BE2C (cell line): ENCODE measurements at regions not wholly inside any gene's neighbourhood (a gene's known extent, or its start where the extent isn't known, plus 50 kb on each side); places are given as distances from the start of the nearest gene placed in this dataset.

Experiments used
- DNase-seq: peaks from one replicate; pipeline ENCODE4 v3.0.0-alpha.2; 2020
- H3K27me3 ChIP-seq: fragments of 250-450 bp; sonication (Bioruptor Pico); 2 replicates; pipeline ENCODE4 v1.5.1; 2020; ENCODE audit warnings: mild to moderate bottlenecking
- H3K36me3 ChIP-seq: fragments of 250-450 bp; sonication (Bioruptor Pico); 2 replicates; pipeline ENCODE4 v1.5.1; 2020; ENCODE audit warnings: mild to moderate bottlenecking
- H3K4me1 ChIP-seq: fragments of 250-450 bp; sonication (Bioruptor Pico); 2 replicates; pipeline ENCODE4 v1.5.1; 2020
- H3K4me3 ChIP-seq: 2 replicates; pipeline ENCODE4 v1.5.1; 2011; ENCODE audit warnings: low read depth, low read length
- H3K9me3 ChIP-seq: fragments of 250-450 bp; sonication (Bioruptor Pico); 2 replicates; pipeline ENCODE4 v1.5.1; 2020
- TF ChIP-seq, protein P1 (sequence below): IDR thresholded peaks from 2 replicates; pipeline ENCODE4 v1.5.1; 2012; ENCODE audit warnings: mild to moderate bottlenecking, low read depth, low read length

DNA sequence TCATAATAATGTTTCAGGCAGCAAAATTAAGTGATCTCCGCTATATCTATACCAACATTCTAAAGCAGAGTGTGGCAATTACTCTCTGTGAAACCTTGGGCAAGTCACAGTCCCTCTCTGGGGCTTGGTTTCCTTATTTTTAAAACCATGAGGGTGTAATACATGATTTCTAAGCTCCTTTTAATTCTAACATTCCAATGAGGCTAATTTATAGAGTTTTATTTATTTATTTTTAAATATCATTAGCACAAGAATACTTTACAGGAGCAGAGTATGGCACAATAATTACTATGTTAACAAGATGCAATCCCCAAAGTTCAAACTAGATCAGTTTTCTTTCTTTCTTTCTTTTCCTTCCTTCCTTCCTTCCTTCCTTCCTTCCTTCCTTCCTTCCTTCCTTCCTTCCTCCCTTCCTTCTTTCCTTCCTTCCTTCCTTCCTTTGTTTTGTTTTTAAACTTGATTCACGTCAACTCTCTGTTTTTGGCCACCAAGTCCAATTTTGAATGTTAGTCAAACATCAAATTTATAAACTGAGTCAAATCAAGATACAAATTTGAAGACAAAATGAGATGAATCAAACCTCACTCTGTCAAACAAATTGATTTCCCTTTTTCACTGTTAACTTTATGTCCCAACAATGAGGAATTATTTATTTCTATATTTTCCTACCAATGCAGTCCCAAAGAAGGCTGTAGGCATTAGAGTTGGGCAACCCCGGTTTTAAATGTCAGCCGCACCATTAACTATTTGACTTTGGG is 50.2 kb upstream of the GPR174 start:
- TF ChIP-seq, protein P1, sequence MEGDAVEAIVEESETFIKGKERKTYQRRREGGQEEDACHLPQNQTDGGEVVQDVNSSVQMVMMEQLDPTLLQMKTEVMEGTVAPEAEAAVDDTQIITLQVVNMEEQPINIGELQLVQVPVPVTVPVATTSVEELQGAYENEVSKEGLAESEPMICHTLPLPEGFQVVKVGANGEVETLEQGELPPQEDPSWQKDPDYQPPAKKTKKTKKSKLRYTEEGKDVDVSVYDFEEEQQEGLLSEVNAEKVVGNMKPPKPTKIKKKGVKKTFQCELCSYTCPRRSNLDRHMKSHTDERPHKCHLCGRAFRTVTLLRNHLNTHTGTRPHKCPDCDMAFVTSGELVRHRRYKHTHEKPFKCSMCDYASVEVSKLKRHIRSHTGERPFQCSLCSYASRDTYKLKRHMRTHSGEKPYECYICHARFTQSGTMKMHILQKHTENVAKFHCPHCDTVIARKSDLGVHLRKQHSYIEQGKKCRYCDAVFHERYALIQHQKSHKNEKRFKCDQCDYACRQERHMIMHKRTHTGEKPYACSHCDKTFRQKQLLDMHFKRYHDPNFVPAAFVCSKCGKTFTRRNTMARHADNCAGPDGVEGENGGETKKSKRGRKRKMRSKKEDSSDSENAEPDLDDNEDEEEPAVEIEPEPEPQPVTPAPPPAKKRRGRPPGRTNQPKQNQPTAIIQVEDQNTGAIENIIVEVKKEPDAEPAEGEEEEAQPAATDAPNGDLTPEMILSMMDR = no peak
- no peak for DNase-seq
- no peaks in the 10 kb centered on the region for H3K4me1 ChIP-seq
- no peak overlapping the region for H3K4me3 ChIP-seq
- no peaks in the 10 kb centered on the region for H3K9me3 ChIP-seq
- no peaks in the 10 kb centered on the region for H3K27me3 ChIP-seq
- no peaks in the 10 kb centered on the region for H3K36me3 ChIP-seq
